ENCODE measurements at regions not wholly inside any gene's neighbourhood (a gene's known extent, or its start where the extent isn't known, plus 50 kb on each side); places are given as distances from the start of the nearest gene placed in this dataset.
"Not testable (repeated sequence)": the region's sequence is repeated elsewhere in the genome, so short reads cannot be mapped to it uniquely, and the experiment has no call there.

DNA sequence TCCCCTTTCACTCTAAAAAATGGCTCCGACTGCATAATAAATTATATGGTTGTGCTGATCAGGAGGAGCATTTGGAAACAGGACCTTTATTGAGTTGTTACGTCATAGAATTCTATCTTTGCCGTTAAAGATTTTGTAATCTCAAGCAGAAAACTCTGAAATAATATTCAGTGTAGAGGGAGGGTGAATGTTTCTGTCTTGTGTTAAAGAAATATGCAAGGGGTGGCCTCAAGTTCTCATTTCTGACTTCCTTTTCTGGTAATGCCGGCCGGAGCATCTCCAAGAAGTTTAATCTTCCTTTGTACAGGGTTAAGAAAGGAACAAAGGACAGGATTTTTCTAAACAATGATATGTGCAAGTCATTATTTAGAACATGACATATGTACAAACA is 165.1 kb downstream of the SLC38A4 start:
- Mint-ChIP-seq H3K27me3 (no peaks in the 10 kb centered on the region), H3K4me3 (no peak overlapping the region), H3K27ac (no peak overlapping the region), H3K9me3 (no peaks in the 10 kb centered on the region), H3K4me1 (peaks cover 34% of the 10 kb centered on the region), H3K36me3 (no peaks in the 10 kb centered on the region)
- DNase-seq: no peak
- CTCF ChIA-PET: interaction anchor here (0.5 to 1.5 kb wide), 15 partner anchors 8 to 307 kb away, joined by 3 to 10 read pairs (median 3); no protein-coding TSS in a partner anchor

DNA sequence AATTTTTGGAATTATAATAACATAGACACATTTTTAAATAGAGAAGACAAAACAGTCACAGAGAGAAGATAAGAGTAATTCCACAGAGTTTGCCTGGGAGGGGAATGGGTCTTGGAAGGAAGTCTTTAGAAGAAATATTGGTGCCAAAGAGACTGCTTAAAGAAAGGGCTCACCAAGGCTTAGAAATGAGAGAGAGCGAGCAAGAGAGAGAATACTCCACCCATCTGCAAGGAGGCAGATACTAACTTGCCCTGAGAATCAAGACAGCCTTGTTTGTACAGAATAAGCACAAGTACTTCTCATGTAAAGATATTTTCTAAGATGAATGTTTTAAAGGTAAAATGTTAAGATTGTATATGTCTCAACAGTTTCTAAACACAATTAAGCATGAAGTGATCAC is 165.5 kb downstream of the SLC38A4 start:
- H3K4me1 Mint-ChIP-seq: peaks cover 34% of the 10 kb centered on the region
- no peak for DNase-seq
- no peaks in the 10 kb centered on the region for H3K36me3 Mint-ChIP-seq
- CTCF ChIA-PET: no interaction called here
- H3K4me3 Mint-ChIP-seq: no peak overlapping the region
- H3K9me3 Mint-ChIP-seq: no peaks in the 10 kb centered on the region
- no peak overlapping the region for H3K27ac Mint-ChIP-seq
- H3K27me3 Mint-ChIP-seq: no peaks in the 10 kb centered on the region

DNA sequence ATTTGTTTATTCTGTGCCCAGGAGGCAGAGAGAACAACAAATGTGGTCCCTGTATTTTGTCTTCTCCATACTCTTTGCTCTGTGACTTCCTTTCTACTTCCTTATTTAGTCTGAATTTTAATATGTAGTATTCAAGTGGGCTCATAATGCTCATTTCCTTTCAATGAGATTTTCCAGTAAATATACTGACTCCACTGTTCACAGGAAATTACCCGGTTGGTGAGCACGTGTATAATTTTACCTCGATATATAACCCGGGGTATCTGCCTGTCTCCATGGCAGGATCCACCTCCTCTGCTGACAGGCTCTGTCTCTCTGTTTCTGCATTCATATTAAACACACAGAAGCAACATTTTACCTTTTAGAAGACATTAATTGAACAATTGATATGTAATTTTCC is 166.0 kb downstream of the SLC38A4 start:
- peaks cover 30% of the 10 kb centered on the region for H3K4me1 Mint-ChIP-seq
- H3K27me3 Mint-ChIP-seq: no peaks in the 10 kb centered on the region
- H3K36me3 Mint-ChIP-seq: no peaks in the 10 kb centered on the region
- H3K9me3 Mint-ChIP-seq: no peaks in the 10 kb centered on the region
- H3K27ac Mint-ChIP-seq: no peak overlapping the region
- no peak overlapping the region for H3K4me3 Mint-ChIP-seq
- DNase-seq: no peak
- CTCF ChIA-PET: no interaction called here

DNA sequence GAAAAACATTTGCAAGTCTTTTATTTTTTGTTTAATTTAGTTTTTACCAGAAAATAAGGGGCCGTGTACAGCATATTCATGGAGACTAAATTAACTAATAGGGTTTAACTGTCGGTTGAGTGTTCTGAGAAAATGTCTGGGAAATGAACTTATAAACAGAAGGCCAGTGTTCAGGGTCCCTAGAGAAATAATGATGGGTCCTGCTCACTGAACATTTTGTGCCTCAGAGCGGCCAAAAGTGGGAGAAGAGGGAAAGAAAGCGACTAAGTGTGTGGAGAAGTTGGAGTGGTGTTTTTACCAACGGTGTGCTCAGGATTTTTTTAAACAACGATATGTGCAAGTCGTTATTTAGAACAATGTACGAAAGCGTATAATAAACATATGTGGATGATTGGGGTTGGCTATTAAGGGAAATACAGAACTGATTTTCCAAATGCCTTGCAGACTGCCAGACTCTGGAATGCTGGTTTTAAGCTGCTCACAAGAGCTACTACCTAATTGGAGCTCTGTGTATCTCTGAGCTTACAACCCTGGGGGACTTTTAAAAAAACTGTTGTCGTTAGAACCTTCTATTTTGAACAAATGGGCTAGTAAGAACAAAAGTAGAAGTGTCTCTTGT is 166.7 kb downstream of the SLC38A4 start:
- no peak overlapping the region for H3K27ac Mint-ChIP-seq

DNA sequence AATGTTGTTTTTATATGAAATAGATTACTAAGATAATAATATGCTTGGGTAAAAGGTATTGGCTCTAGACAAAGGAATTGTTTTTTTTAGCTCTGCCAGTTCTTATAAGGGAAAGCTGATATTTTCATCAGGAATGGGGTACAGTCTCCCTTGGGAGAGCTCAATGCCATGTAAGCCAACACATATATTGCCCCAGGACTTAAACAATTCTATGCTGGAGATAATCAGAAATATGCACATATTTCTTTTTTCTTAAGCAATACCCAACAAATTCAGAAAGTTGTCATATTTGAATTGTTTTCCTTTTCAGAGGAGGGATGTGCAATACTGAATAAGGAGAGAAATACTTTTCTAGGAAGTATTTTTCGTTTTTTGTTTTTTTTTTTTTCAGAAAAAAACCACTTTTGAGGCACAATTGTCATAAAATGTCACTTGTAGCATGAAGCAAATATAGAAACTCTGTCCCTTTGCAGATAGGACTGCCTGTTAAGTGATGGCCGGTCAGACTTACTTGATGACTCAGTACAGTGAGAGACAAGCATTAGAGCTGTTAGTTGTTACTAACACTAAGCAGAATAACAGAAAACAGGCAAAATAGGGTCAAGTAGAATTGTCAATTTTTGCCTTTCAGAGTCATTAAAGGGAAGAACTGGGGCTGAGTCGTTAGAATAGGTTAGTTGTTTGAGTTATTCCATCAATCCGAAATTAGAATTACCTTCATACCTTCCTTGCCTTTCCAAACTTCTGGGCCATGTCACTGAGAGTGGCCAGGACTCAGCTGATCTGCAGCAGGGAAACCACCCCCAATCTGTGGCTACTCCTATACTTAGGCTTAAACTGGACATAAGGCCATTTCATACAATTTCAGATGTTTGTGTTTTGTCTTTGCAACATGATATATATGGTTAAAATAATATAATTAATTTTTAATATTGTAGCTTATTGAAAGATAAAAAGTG is 168.1 kb downstream of the SLC38A4 start:
- CTCF ChIA-PET: no interaction called here
- Mint-ChIP-seq H3K9me3 (no peaks in the 10 kb centered on the region), H3K27ac (no peak overlapping the region), H3K36me3 (no peaks in the 10 kb centered on the region), H3K27me3 (no peaks in the 10 kb centered on the region), H3K4me3 (no peak overlapping the region), H3K4me1 (peaks cover 27% of the 10 kb centered on the region)
- DNase-seq: no peak

More for the DNA sequence above, 166.7 kb downstream of the SLC38A4 start:
- CTCF ChIA-PET: no interaction called here
- Mint-ChIP-seq H3K9me3 (no peaks in the 10 kb centered on the region), H3K4me3 (no peak overlapping the region), H3K27me3 (no peaks in the 10 kb centered on the region), H3K4me1 (peaks cover 27% of the 10 kb centered on the region), H3K36me3 (no peaks in the 10 kb centered on the region)
- DNase-seq: no peak

DNA sequence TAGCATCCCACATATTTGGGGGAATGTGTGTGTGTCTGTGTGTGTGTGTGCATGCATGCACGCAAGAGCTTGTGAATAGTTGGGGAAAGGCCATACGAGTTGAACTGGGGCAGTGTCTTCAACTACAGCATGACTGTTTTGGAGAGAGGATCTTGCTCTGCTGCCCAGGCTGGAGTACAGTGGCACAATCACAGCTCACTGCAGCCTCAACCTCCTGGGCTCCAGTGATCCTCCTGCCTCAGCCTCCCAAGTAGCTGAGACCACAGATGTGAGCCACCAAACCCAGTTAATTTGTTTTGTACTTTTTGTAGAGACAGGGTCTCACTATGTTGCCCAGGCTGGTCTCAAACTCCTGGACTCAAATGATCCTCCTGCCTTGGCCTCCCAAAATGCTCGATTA is 169.8 kb downstream of the SLC38A4 start:
- H3K27me3 Mint-ChIP-seq, H3K27ac Mint-ChIP-seq, CTCF ChIA-PET, H3K9me3 Mint-ChIP-seq, DNase-seq, H3K4me3 Mint-ChIP-seq, H3K36me3 Mint-ChIP-seq: not testable (repeated sequence)
- peaks cover 20% of the 10 kb centered on the region for H3K4me1 Mint-ChIP-seq

DNA sequence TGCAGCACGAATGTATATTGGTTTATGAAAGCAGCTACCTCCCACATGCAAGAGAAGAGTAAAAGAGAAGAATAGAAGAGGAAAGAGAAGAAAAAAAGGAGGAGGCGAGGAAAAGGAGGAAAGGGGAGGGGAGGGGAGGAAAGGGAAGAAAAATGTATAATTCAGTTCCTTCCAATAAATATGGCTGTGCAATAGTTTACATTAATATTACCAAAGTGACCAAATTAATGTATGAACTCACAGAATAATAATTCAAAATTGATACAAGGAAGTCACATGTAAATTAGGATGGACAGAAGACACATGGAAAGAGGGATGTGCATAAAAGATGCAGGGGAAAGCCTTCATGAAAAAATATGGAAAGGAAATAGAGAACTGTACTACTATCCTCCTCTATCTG is 172.5 kb downstream of the SLC38A4 start:
- H3K9me3 Mint-ChIP-seq: peaks cover 10% of the 10 kb centered on the region
- DNase-seq: no peak
- CTCF ChIA-PET: interaction anchor here (1.3 kb wide), 1 partner anchor 8 kb away, joined by 3 read pairs; no protein-coding TSS in a partner anchor

DNA sequence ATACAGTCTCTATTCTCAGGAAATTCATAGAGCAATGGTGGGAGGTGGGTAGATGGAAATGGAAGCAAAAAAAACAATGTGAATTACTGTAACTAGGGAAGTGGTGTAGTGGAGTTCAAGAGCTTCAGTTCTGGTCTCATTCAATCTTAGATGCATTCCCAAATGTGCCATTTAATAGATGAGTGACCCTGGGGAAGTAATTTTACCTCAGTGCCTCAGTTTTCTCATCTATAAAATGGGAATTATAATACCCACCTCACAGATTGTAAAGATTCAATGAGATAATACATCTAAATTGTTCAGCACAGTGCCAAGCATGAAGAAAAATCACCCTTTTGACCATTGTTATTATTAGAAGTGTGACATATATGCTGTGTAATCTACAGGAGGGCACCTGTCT is 173.1 kb downstream of the SLC38A4 start:
- H3K4me1 Mint-ChIP-seq: no peaks in the 10 kb centered on the region
- no peak for DNase-seq
- CTCF ChIA-PET: interaction anchor here (1.3 to 1.4 kb wide), 2 partner anchors 9 to 528 kb away, joined by 3 read pairs; no protein-coding TSS in a partner anchor
- no peaks in the 10 kb centered on the region for H3K27me3 Mint-ChIP-seq
- no peak overlapping the region for H3K4me3 Mint-ChIP-seq
- H3K9me3 Mint-ChIP-seq: peaks cover 10% of the 10 kb centered on the region
- H3K27ac Mint-ChIP-seq: no peak overlapping the region
- H3K36me3 Mint-ChIP-seq: peaks cover 6% of the 10 kb centered on the region

More for the DNA sequence above, 172.5 kb downstream of the SLC38A4 start:
- no peak overlapping the region for H3K27ac Mint-ChIP-seq
- H3K27me3 Mint-ChIP-seq: no peaks in the 10 kb centered on the region
- H3K4me1 Mint-ChIP-seq: no peaks in the 10 kb centered on the region
- H3K4me3 Mint-ChIP-seq: no peak overlapping the region
- peaks cover 5% of the 10 kb centered on the region for H3K36me3 Mint-ChIP-seq

DNA sequence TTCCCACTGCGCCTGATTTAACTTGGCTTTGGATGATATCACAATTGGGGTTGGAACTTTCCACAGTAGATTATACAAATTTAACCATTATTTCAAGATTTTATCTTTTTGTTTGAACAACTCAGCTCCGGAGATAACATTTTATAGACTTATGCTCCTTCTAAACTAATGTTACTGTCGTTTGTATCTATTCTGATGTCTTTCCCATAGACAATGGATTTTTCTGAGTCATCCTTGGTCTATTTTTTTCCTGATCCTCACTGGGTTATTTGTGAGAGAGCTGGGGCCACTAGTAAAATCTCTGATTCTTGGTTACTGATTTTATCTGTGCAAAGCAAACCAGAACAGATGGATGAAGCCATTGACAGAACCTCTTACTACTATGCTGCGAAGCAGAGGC is 175.1 kb downstream of the SLC38A4 start:
- Mint-ChIP-seq H3K4me3 (no peak overlapping the region), H3K4me1 (peaks cover 2% of the 10 kb centered on the region), H3K9me3 (peaks cover 19% of the 10 kb centered on the region), H3K27me3 (no peaks in the 10 kb centered on the region), H3K27ac (no peak overlapping the region), H3K36me3 (peaks cover 7% of the 10 kb centered on the region)
- DNase-seq: no peak
- CTCF ChIA-PET: no interaction called here

DNA sequence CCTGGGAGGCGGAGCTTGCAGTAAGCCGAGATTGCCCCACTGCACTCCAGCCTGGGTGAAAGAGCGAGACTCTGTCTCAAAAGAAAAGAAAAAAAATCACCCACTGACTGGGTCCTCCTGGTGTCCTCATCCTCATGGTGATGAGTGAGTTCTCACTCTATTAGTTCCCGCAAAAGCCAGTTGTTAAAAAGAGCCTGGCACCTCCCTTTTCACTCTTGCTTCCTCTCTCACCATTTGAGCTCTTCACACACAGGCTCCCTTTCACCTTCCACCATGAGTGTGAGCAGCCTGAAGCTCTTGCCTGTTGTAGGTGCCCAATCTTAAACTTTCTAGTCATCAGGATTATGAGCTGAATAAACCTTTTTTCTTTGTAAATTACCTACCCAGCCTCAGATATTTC is 176.4 kb downstream of the SLC38A4 start:
- H3K27ac Mint-ChIP-seq: no peak overlapping the region

DNA sequence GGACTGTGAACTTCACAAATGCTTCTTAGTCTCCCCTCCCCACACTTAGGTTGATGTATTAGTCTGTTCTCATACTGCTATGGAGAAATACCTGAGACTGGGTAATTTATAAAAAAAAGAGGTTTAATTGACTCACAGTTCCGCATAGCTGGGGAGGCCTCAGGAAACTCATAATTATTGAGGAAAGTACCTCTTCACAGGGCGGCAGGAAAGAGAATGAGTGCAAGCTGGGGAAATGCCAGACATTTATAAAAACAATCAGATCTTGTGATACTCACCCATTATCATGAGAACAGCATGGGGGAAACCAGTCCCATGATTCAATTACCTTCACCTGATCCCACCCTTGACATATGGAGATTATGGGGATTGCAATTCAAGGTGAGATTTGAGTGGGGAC is 178.8 kb downstream of the SLC38A4 start:
- no peak overlapping the region for H3K4me3 Mint-ChIP-seq
- peaks cover 25% of the 10 kb centered on the region for H3K9me3 Mint-ChIP-seq
- peaks cover 9% of the 10 kb centered on the region for H3K36me3 Mint-ChIP-seq
- no peak for DNase-seq
- H3K27ac Mint-ChIP-seq: no peak overlapping the region
- CTCF ChIA-PET: no interaction called here
- H3K27me3 Mint-ChIP-seq: no peaks in the 10 kb centered on the region
- H3K4me1 Mint-ChIP-seq: peaks cover 2% of the 10 kb centered on the region

More for the DNA sequence above, 176.4 kb downstream of the SLC38A4 start:
- peaks cover 2% of the 10 kb centered on the region for H3K4me1 Mint-ChIP-seq
- H3K27me3 Mint-ChIP-seq: no peaks in the 10 kb centered on the region
- H3K4me3 Mint-ChIP-seq: no peak overlapping the region
- DNase-seq: no peak
- peaks cover 9% of the 10 kb centered on the region for H3K36me3 Mint-ChIP-seq
- peaks cover 19% of the 10 kb centered on the region for H3K9me3 Mint-ChIP-seq
- CTCF ChIA-PET: no interaction called here

DNA sequence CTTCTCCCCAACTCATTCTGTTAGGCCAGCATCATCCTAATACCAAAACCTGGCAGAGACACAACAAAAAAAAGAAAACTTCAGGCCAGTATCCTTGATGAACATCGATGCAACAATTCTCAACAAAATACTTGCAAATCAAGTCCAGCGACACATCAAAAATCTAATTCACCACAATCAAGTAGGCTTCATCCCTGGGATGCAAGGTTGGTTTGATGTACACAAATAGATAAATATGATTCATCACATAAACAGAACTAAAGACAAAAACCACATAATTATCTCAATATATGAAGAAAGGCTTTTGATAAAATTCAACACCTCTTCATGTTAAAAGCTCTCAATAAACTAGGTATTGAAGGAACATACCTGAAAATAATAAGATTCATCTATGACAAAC is 184.1 kb downstream of the SLC38A4 start:
- Mint-ChIP-seq H3K27me3 (peaks cover 10% of the 10 kb centered on the region), H3K9me3 (peaks cover 48% of the 10 kb centered on the region), H3K36me3 (peaks cover 27% of the 10 kb centered on the region)
- H3K27ac Mint-ChIP-seq, H3K4me3 Mint-ChIP-seq, H3K4me1 Mint-ChIP-seq, DNase-seq: not testable (repeated sequence)
- CTCF ChIA-PET: interaction anchor here (0.6 to 0.8 kb wide), 2 partner anchors 599 to 631 kb away, joined by 3 read pairs; no protein-coding TSS in a partner anchor

DNA sequence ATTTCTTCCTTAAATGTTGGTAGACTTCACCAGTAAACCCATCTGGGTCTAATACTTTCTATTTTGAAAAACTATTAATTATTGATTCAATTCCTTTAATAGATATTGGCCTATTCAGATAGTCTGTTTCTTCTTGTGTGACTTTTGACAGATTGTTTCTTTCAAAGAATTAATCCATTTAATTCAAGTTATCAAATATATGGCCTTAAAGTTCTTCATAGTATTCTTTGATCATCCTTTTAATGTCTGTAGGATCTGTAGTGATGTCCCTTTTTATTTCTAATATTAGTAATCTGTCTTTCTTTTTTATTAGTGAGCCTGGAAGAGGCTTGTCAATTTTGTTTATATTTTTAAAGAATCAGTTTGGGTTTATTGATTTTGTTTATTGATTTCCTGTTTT is 190.0 kb downstream of the SLC38A4 start:
- H3K4me3 Mint-ChIP-seq: no peak overlapping the region
- no peaks in the 10 kb centered on the region for H3K4me1 Mint-ChIP-seq
- peaks cover 5% of the 10 kb centered on the region for H3K27me3 Mint-ChIP-seq
- no peak overlapping the region for H3K27ac Mint-ChIP-seq
- CTCF ChIA-PET: no interaction called here
- peaks cover 24% of the 10 kb centered on the region for H3K36me3 Mint-ChIP-seq
- DNase-seq: no peak
- H3K9me3 Mint-ChIP-seq: peaks cover 40% of the 10 kb centered on the region

DNA sequence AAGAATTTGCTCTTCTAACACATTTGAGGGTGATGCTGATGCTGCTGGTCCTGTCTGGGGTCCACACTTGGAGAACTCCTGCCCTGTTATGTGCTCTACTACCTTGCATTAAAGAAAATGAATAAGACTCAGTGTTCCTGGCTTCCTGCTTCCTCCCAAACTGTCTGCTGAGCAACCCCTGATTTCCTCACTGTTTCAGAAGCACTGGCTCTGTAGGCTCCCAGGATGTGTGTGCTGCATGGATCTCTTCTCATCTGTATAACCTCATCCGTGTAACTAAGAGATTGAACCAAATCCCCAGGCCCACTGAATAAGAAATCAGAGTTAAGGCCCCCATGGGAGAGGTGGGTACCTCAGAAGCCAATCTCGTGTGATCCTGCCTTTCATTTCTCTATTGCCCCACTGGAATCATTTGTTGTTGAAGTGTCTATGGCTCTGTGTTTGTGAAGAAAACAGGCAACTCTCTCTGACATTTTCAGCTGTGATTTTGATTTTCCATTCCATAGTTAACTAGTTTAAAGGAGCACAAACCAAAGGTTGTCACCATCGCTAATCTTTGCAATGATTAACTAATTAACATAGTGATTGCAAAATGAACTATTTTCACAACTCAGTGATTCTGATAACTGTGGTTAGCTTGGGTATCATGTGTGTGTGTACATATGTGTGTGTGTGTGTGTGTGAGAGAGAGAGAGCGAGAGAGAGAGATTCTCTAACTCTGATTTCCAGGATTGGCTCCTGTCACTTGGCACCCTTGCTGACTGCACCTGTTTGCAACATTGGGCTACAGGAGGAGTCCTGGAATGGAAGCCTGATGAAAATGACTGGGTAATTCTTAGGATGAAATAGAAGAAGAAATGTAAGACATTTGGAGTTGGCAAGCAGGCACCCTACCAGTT is 196.2 kb downstream of the SLC38A4 start:
- Mint-ChIP-seq H3K27ac (no peak overlapping the region), H3K36me3 (peaks cover 3% of the 10 kb centered on the region), H3K27me3 (no peaks in the 10 kb centered on the region), H3K4me1 (no peaks in the 10 kb centered on the region), H3K9me3 (peaks cover 1% of the 10 kb centered on the region), H3K4me3 (no peak overlapping the region)
- CTCF ChIA-PET: no interaction called here
- no peak for DNase-seq

Measured in activated naive CD4-positive, alpha-beta T cell treated with anti-CD3 and anti-CD28 coated beads, Interleukin-2, amount 10 ng/mL, durations not matched to agents 7 days and 5 days (primary cell).